Urinary bladder (tissue), 3 donors: ENCODE measurements at regions not wholly inside any gene's neighbourhood (a gene's known extent, or its start where the extent isn't known, plus 50 kb on each side); places are given as distances from the start of the nearest gene placed in this dataset.

Source experiments
- DNase-seq: peaks from one replicate; pipeline ENCODE4 v3.0.0-alpha.2; 2015; ENCODE audit errors: extremely low spot score
- H3K27ac ChIP-seq: one replicate; pipeline ENCODE4 v1.5.1; 2013; ENCODE audit warnings: low read depth, mild to moderate bottlenecking, moderate library complexity
- H3K36me3 ChIP-seq: one replicate; pipeline ENCODE4 v1.6.1; 2013; ENCODE audit warnings: mild to moderate bottlenecking, moderate library complexity; ENCODE audit not compliant: insufficient read depth
- H3K4me1 ChIP-seq: one replicate; pipeline ENCODE4 v1.6.1; 2013; ENCODE audit warnings: mild to moderate bottlenecking, moderate library complexity; ENCODE audit not compliant: insufficient read depth
- H3K4me3 ChIP-seq: one replicate; pipeline ENCODE4 v1.5.1; 2013; ENCODE audit warnings: low read depth, low read length
- WGBS: extraction: QIAGEN DNeasy Blood & Tissue Kit; methylation state at CpG from one replicate; pipeline ENCODE4 v1.1.7; 2013; 5-methylcytosine and 5-hydroxymethylcytosine counted together
- donor health status: healthy with polysubstance abuse.
- donor health status: healthy.

DNA sequence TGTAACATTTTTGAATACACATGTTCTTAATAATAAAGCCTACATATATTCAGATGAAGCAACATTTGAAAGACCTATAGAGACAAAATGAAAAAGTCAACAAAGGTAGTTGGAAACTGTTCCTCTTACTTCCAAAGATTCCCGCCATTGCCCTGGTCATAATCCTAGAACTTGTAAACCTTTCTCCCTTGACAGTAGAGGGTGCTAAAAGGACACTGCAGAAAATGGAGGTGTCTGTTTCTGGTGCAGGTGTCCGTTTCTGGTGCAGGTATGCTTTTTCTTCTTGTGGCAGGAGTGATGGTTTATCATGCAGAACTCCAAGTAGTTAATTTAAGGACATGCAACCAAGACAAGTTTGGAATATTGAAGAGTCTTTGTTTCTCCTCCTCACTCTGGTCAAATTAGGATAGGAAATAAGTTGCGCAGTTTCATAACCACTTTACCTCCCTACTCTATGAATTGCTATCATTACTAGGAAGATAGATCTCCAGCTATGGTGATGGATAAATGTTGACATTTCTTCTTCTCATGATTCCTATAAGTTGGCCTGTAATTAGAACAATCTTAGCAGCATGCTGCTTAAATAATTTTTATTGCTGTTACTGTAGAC lies 56.0 kb upstream of the FAM174A start:
- 71% methylated on average over 3 of the region's 3 CpGs for WGBS
- DNase-seq: no peak
- Histone ChIP-seq H3K36me3 (no peaks in the 10 kb centered on the region), H3K4me1 (no peaks in the 10 kb centered on the region), H3K27ac (no peak overlapping the region), H3K4me3 (no peak overlapping the region)

DNA sequence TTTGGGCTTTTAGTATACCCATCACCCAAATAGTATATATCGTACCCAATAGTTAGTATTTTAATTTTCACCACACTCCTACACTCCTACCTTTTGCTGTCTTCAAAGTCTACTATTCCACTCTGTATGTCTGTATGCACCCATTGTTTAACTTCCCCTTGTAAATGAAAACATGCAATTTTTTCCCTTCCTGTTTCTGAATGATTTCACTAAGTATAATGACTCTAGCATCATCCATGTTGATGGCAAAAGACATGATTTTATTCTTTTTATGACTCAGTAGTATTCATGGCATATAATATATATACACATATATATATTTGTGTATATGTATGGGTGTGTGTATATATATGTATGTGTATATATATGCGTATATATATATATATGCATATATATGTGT lies 63.1 kb upstream of the FAM174A start:
- no peak overlapping the region for H3K4me3 ChIP-seq
- 86% methylated on average over 2 of the region's 2 CpGs for WGBS
- no peak for DNase-seq
- no peaks in the 10 kb centered on the region for H3K36me3 ChIP-seq
- H3K27ac ChIP-seq: no peak overlapping the region
- H3K4me1 ChIP-seq: no peaks in the 10 kb centered on the region

DNA sequence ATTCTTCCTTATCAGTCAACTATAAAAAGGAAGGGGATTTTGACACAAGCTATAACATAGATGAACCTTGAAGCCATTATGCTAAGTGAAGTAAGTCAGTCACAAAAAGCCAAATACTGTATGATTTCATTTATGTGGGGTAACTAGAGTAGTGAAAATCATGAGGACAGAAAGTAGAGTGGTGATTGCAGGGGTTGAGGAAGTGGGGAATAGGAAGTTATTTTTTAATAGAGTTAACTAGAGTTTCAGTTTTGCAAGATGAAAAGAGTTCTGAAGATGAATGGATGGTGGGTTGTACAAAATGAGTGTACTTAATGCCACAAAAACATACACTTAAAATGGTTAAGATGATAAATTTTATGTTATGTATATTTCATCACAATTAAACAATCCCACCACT lies 65.4 kb upstream of the FAM174A start:
- Histone ChIP-seq H3K27ac (no peak overlapping the region), H3K4me1 (no peaks in the 10 kb centered on the region), H3K4me3 (no peak overlapping the region), H3K36me3 (no peaks in the 10 kb centered on the region)
- DNase-seq: no peak

DNA sequence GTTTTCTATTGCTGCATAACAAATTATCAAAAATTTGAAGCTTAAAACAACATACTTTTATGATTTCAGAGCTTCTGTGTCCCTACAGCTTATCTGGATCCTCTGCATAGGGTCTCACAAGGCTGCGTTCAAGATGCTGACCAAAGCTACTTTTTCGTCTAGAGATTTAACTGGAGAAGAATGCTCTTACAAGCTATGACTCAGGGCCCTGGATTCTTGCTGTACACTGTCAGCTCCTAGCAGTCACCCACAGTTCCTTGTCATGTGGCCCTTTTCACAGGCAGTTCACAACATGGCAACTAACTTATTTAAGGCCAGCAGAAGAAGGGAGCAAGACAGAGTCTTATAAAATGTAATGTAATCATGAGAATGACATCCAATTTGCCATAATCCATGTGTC lies 70.8 kb upstream of the FAM174A start:
- H3K27ac ChIP-seq: no peak overlapping the region
- 81% methylated on average over 2 of the region's 2 CpGs for WGBS
- no peak overlapping the region for H3K4me3 ChIP-seq
- no peaks in the 10 kb centered on the region for H3K4me1 ChIP-seq
- H3K36me3 ChIP-seq: no peaks in the 10 kb centered on the region
- no peak for DNase-seq

DNA sequence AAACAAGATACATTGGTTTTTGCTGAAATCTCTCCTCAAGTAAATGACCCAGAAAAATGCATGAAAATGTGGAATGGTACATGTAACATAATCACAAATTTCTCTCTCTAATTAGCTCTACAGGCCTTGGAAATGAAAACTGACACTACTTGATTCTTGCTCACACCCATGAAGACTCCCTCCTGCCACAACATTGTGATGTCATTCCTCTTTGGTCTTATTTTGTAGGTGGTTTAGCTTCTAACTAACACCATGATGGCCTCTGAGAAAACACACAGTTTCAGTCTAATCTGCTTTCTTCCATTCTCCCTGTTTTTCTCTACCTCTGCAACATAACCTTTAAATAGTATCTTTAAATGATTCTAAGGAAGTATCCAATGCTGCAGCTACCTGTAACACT lies 78.6 kb upstream of the FAM174A start:
- Histone ChIP-seq H3K36me3 (no peaks in the 10 kb centered on the region), H3K27ac (no peak overlapping the region), H3K4me1 (no peaks in the 10 kb centered on the region), H3K4me3 (no peak overlapping the region)
- no peak for DNase-seq

DNA sequence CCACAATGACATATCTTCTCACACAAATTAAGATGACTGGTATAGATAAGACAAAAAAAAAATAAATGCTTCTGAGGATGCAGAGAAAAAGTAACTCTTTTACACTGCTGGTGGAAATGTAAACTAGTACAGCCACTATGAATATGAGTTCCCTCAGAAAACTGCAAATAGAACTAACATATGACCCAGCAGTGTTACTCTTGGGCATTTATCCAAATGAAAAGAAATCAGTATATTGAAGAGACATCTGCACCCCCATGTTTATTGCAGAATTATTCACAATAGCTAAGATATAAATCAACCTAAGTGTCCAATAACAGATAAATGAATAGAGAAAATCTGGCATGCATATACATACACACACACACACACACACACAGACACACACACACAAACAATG lies 83.0 kb upstream of the FAM174A start:
- Histone ChIP-seq H3K4me3 (no peak overlapping the region), H3K36me3 (no peaks in the 10 kb centered on the region), H3K27ac (no peak overlapping the region), H3K4me1 (no peaks in the 10 kb centered on the region)
- DNase-seq: no peak

DNA sequence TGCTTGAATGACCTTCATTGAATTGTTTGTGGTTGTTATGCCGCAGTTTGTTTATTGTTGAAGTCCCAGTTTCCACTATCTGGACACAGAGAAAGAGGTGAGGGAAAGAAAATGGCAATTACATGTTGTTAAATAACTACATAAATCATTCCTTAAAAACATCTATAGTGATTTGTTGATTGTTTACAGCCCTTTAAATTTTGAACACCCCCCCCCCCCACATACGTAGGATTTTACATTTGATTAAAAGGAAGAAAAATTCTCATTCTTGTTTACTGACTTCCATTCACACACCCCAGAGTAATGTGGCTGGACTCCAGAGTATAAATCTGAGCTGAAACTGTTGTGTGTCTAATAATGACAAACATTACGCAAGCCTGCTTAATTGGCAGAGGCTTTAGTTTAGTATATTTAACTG lies 87.1 kb upstream of the FAM174A start:
- no peaks in the 10 kb centered on the region for H3K4me1 ChIP-seq
- H3K36me3 ChIP-seq: no peaks in the 10 kb centered on the region
- no peak overlapping the region for H3K4me3 ChIP-seq
- DNase-seq: no peak
- no peak overlapping the region for H3K27ac ChIP-seq
- 55% methylated on average over 3 of the region's 3 CpGs for WGBS

DNA sequence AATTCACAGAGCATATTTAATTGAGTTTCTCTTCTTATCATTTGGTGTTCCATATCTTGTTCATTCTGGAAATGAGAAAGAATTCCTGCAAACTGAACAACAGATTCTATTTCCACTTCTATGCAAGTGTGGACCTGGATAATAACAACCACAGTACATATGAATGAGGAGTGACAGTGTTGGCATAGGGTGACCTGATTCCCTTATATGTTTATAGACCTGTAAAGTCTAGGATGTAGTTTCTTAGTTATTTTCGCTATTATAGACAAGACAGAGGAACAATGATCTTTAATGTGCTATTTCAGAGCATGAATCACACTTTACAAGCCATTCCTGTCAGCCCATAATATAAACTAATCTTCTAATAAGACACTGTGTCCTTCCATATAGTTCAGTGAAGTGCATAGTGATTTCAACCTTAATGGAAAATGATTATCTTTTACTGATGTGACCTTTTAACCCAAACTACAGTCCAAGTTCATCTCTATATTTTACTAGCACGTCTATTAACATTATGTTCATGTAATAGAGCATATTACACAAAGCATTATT lies 88.2 kb upstream of the FAM174A start:
- Histone ChIP-seq H3K4me3 (no peak overlapping the region), H3K27ac (no peak overlapping the region), H3K36me3 (no peaks in the 10 kb centered on the region), H3K4me1 (no peaks in the 10 kb centered on the region)
- WGBS: 37% methylated on average over 2 of the region's 2 CpGs
- DNase-seq: no peak

DNA sequence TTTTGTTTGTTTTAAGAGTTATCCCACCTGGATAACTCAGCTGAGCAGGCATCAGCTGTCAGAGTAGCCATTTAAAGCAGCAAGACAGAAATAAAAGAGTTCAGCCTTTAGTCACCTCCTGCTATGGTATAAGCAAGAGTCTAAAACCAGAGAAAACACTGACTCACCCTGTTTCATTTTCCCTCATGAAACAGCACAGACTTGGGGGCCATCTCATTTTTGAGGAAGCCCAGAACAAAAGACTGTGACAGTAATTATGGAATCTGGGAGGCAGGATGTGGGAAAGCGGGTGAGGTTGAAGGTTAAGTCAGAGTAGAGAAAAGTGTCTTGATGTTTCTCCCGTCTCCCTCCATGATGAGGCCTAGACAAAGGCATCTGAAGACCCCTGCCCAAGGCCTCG lies 90.2 kb upstream of the FAM174A start:
- 87% methylated on average over 3 of the region's 3 CpGs for WGBS
- no peak overlapping the region for H3K27ac ChIP-seq

DNA sequence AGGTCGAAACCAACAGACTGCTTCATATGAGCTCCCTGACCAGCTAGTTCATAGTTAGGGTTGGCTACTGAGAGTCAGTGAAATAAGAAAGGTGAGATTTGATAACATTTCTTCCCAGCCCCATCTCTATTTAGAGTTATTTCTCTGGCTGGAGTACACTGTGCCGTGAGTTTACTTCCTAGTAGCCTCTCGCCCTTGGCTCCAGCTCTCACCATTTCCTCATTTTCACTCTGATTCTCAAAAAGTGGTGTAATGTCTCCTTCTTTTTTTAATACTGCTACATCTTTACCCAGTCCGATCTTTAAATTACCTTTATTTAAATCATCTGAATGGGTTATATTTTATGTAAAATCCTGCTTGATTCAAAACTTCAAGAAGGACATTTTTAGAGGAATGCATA lies 100.4 kb upstream of the FAM174A start:
- 87% methylated on average over 4 of the region's 4 CpGs for WGBS
- H3K36me3 ChIP-seq: no peaks in the 10 kb centered on the region

More for the DNA sequence above, 90.2 kb upstream of the FAM174A start:
- no peak overlapping the region for H3K4me3 ChIP-seq
- no peaks in the 10 kb centered on the region for H3K4me1 ChIP-seq
- DNase-seq: no peak
- no peaks in the 10 kb centered on the region for H3K36me3 ChIP-seq

DNA sequence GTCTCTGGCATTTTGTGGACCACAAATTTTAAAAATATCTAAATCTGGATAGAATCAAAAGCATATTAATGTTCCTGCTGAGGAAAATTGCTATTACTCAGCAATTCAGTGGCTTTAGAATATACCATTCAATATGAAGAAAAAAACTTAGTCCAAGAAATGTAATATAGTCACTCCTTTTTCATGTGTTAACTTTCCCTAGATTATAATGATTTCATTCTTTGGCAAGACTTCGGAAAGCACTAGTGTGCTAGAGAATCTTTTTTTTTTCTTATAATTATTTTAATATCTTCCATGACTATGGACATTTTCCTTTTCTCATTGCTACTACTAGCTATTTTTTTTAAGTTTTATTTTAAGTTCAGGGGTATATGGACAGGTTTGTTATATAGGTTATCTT lies 102.4 kb upstream of the FAM174A start:
- Histone ChIP-seq H3K4me3 (no peak overlapping the region), H3K4me1 (no peaks in the 10 kb centered on the region), H3K27ac (no peak overlapping the region), H3K36me3 (no peaks in the 10 kb centered on the region)
- DNase-seq: no peak
- 82% methylated on average over 1 of the region's 1 CpG for WGBS

More for the DNA sequence above, 100.4 kb upstream of the FAM174A start:
- Histone ChIP-seq H3K27ac (no peak overlapping the region), H3K4me1 (no peaks in the 10 kb centered on the region), H3K4me3 (no peak overlapping the region)
- DNase-seq: no peak

DNA sequence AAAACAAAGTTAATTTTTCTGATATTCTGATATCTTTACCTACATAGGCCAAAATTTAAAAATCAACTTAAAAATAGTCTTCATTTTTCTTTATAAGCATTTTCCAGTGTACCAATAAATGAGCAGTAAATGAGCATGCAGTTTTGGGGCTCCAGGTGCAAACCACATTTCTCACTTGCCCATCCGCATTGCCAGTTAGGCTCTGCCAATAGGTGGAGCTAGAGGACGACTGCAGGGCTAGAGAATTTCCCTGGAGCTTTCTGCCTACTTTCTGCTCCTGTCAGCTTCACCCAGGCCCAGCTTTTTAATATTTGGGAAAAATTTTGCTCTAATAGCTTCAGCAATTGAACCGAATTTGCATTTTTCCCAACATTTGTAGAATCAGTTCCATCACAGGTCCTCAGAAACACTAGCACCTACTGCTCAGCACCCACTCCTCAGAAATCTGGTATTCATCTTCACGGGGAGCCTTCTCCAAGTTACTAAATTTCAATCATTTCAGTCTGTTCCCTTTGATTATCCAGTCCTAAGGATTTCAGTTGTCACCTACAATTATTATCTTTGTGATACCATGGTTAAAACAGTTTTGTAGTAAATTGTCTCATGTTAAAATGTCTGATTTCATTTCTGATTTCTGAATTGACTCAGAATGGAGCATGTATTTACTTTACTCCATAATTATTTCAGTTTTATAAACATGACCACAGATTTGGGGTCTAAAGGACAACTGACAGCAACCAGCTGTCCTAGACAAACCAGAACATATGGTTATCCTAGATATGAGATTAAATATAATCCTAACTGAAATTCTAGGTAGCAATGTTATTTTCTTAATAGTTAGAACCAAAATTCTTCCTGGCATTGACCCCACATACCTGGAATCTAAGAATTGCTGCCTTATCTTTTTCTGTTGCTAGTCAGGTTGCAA lies 104.6 kb upstream of the FAM174A start:
- Histone ChIP-seq H3K4me1 (no peaks in the 10 kb centered on the region), H3K4me3 (no peak overlapping the region), H3K36me3 (no peaks in the 10 kb centered on the region), H3K27ac (no peak overlapping the region)
- no peak for DNase-seq
- WGBS: 47% methylated on average over 4 of the region's 4 CpGs

DNA sequence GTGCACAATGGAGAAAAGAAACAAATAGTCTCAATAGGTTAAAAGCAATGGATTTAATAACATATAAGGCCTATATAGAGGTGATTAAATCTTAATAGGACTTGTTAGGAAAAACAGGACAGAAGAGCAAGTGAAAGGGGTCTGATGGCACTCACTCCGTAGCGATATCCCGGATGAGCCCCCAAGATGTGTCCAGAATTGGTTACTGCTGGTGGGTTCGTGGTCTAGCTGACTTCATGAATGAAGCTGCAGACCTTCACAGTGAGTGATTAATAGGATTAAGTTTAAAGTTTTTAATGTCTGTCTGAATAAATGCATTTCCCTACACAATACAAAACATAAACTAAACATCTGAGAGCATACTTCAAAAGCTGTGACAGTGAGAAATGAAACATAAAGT lies 110.4 kb upstream of the FAM174A start:
- no peak overlapping the region for H3K4me3 ChIP-seq
- H3K36me3 ChIP-seq: no peaks in the 10 kb centered on the region
- H3K4me1 ChIP-seq: no peaks in the 10 kb centered on the region
- WGBS: 98% methylated on average over 4 of the region's 4 CpGs
- no peak for DNase-seq
- no peak overlapping the region for H3K27ac ChIP-seq

DNA sequence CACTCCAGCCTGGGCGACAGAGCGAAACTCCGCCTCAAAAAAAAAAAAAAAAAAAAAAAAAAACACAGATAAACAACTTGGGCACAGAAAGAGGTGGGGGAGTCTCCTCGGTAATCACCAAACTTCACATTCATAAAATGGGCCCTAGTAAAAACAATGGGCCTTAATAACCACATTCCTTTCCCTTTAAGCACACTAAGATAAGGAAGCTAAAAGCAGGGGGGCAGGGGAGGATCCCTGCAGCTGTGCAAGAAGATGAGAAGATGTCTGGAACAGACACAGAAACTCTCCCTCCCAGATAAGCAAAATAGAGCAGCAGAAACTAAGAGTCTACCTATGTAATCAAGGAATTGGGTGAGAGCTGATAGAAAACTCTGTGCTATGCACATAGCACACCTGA lies 111.2 kb upstream of the FAM174A start:
- 33% methylated on average over 1 of the region's 4 CpGs for WGBS
- no peak overlapping the region for H3K4me3 ChIP-seq
- no peak for DNase-seq

More for the DNA sequence above, 111.2 kb upstream of the FAM174A start:
- Histone ChIP-seq H3K4me1 (no peaks in the 10 kb centered on the region), H3K36me3 (no peaks in the 10 kb centered on the region), H3K27ac (no peak overlapping the region)
